Retinal pigment epithelial cell (primary cell): ENCODE measurements at regions not wholly inside any gene's neighbourhood (a gene's known extent, or its start where the extent isn't known, plus 50 kb on each side); places are given as distances from the start of the nearest gene placed in this dataset.

Experiments used
- DNase-seq: peaks from one replicate; pipeline ENCODE4 v3.0.0-alpha.2; 2010; ENCODE audit warnings: low read depth
- H3K4me3 ChIP-seq: 2 replicates; pipeline ENCODE4 v1.5.1; 2011; ENCODE audit warnings: mild to moderate bottlenecking, low read length, control low read depth, moderate library complexity
- TF ChIP-seq, protein P1 (sequence below): conservative IDR thresholded peaks from 2 replicates; pipeline ENCODE4 v1.5.1; 2011; ENCODE audit warnings: low read depth, low read length, control low read depth, inconsistent platforms

DNA sequence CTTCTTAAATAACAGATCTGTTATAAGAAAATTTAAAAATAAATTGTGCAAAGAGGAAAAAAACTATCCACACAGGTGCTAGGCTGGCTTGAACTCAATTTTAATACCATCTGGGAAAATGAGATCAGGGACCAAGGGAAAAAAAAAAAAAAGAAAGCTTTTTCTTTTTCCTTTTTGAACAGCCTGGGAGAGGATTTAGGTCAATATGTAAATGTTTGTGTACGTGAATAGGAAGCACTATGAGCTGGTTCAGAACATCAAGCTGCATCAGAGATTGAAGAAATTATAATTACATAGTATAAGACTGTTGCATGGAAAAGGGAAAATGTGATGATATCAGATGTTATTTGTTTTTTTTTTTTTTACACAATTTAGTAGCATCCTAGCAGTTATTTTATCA lies 548.0 kb downstream of the ARL4A start:
- no peak for DNase-seq
- H3K4me3 ChIP-seq: no peak overlapping the region
- TF ChIP-seq, protein P1, sequence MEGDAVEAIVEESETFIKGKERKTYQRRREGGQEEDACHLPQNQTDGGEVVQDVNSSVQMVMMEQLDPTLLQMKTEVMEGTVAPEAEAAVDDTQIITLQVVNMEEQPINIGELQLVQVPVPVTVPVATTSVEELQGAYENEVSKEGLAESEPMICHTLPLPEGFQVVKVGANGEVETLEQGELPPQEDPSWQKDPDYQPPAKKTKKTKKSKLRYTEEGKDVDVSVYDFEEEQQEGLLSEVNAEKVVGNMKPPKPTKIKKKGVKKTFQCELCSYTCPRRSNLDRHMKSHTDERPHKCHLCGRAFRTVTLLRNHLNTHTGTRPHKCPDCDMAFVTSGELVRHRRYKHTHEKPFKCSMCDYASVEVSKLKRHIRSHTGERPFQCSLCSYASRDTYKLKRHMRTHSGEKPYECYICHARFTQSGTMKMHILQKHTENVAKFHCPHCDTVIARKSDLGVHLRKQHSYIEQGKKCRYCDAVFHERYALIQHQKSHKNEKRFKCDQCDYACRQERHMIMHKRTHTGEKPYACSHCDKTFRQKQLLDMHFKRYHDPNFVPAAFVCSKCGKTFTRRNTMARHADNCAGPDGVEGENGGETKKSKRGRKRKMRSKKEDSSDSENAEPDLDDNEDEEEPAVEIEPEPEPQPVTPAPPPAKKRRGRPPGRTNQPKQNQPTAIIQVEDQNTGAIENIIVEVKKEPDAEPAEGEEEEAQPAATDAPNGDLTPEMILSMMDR: no peak

- H3K4me3 ChIP-seq: no peak overlapping the region
- TF ChIP-seq, protein P1: no peak
- DNase-seq: no peak
Measured at GRCh38 chr7:13236026-13236425, 548.6 kb downstream of the ARL4A start.

DNA sequence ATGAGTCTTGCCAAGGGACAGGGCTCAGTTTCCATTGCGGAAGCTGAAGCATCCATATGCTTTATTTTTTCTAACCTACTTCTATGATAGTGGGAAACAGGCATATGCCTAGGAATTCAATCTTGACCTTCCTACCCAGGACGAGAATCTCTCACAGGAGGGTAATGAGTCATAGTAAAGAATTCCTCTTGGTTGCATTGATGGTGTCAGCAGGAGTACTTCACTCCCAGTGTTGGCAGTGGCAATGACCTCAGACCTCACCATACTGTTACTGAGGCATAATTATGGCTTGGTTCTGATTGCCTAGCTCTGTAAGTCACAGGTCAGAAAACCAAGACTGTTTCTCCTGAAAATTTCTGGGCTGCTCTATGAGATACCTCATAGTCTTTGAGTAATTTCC lies 552.9 kb downstream of the ARL4A start:
- no peak overlapping the region for H3K4me3 ChIP-seq
- DNase-seq: peak; percentile 81
- TF ChIP-seq, protein P1: no peak

DNA sequence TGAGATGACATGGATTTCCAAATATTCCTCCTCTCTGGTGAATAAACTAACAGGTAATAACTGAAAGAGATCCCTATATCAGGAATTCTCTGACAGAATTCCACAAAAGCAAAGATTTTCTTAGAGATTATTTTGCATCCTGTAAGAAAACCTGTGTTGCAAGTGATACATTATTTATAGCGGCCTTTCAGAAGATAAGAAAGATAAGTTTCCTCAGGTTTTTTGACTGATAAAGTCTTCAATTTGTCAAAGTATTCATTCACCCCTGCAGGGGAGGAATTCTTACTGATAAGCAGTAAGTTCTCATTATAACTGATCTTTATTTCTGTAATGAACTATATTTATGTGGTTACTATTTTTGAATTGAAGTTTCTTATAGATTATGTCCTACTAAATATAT lies 554.0 kb downstream of the ARL4A start:
- TF ChIP-seq, protein P1: no peak
- no peak overlapping the region for H3K4me3 ChIP-seq
- DNase-seq: no peak

DNA sequence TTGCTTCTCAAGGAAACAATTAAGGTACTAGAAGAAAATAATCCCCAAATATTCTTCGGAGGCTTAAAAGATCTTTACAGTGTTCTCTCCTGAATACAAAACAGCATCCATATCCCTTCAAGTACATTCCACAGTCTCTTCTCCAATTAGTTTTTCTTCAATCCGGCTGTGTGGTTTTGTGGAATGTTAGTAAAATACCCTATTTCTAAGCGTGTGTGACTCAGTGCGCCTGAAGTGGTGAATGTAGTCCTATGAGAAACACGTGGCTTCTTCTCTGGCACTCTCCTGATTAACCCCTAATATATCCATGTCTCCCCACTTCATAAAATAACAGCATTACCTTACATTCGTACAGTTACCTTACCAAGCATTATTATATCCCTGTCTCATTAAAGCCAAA lies 570.2 kb downstream of the ARL4A start:
- TF ChIP-seq, protein P1: no peak
- peak; percentile 84 for DNase-seq
- no peak overlapping the region for H3K4me3 ChIP-seq

GRCh38 chr7:13258386-13258785 lies 571.0 kb downstream of the ARL4A start:
- no peak overlapping the region for H3K4me3 ChIP-seq
- TF ChIP-seq, protein P1: no peak
- no peak for DNase-seq

- no peak overlapping the region for H3K4me3 ChIP-seq
- TF ChIP-seq, protein P1: no peak
- no peak for DNase-seq
Measured at GRCh38 chr7:13259930-13260329, 572.5 kb downstream of the ARL4A start.
